ENCODE measurements at regions not wholly inside any gene's neighbourhood (a gene's known extent, or its start where the extent isn't known, plus 50 kb on each side); places are given as distances from the start of the nearest gene placed in this dataset.

GRCh38 chr13:97761796-97762540 lies 191.5 kb upstream of the IPO5 start:
- Histone ChIP-seq H2AFZ (ENCODE audit: low read length) (no peak overlapping the region), H3K4me3 (replicated peaks in 1 of 3; ENCODE audit: insufficient read depth in 1 of 3, low read depth in 2 of 3, low read length in 3 of 3) (no peak overlapping the region), H3K36me3 (replicated peaks in 1 of 2; ENCODE audit: control insufficient read depth in 1 of 2, insufficient read depth in 2 of 2, low read length in 2 of 2) (no peaks in the 10 kb centered on the region), H3K9me3 (ENCODE audit: low read length) (no peaks in the 10 kb centered on the region), H3K27me3 (ENCODE audit: control insufficient read depth in 1 of 2, insufficient read depth in 2 of 2, low read length in 2 of 2) (no peaks in the 10 kb centered on the region), H3K79me2 (ENCODE audit: insufficient read depth, low read length) (no peaks in the 10 kb centered on the region), H3K4me1 (ENCODE audit: insufficient read depth, low read length) (no peaks in the 10 kb centered on the region), H3K9ac (ENCODE audit: insufficient read depth, low read depth, low read length) (no peak overlapping the region), H4K20me1 (ENCODE audit: insufficient read depth, low read length) (no peaks in the 10 kb centered on the region), H3K27ac (ENCODE audit: extremely low read length, insufficient read depth, low read length) (no peak overlapping the region), H3K4me2 (ENCODE audit: low read depth, low read length) (no peak overlapping the region)
- no peak for ATAC-seq
- intact Hi-C loops (cut with micrococcal nuclease; ENCODE audit: unreplicated experiment): no loop called here
- DNase-seq (ENCODE audit: low spot score): no peak
- WGBS (ENCODE audit: low lambda C conversion rate): 2% methylated on average over 3 of the region's 3 CpGs
- in situ Hi-C loops (cut with HindIII; ENCODE audit: extremely low pct_ligation_motif_present, low pct_unique_long_range_greater_than_20kb): no loop called here
- no TSS peak for BruUV-seq (replicated peaks)
- ChIA-PET POLR2A (no interaction called here), CTCF (ENCODE audit: low intra/inter-chr PET ratio, low total read pairs) (no interaction called here)
- FAIRE-seq: no peak
- TF ChIP-seq ZFP36L1 (CRISPR knock-in tag; IDR thresholded peaks at IDR 0.05) (no peak), ZNF772 (CRISPR knock-in tag; IDR thresholded peaks at IDR 0.05) (no peak), CHCHD3 (CRISPR knock-in tag; IDR thresholded peaks at IDR 0.05) (no peak), BRD4 (CRISPR knock-in tag; IDR thresholded peaks at IDR 0.05) (no peak), MXD1 (CRISPR knock-in tag; IDR thresholded peaks at IDR 0.05) (no peak), LCORL (IDR thresholded peaks at IDR 0.05) (no peak), LCORL (CRISPR knock-in tag; IDR thresholded peaks at IDR 0.05) (no peak), REXO4 (CRISPR knock-in tag; IDR thresholded peaks at IDR 0.05; ENCODE audit: borderline replicate concordance) (no peak), PHF5A (CRISPR knock-in tag; IDR thresholded peaks at IDR 0.05; ENCODE audit: low read depth, unreplicated experiment) (no peak), HNRNPLL (IDR thresholded peaks at IDR 0.05; ENCODE audit: low read depth, low read length, poor library complexity, severe bottlenecking) (no peak), ZNF280D (CRISPR knock-in tag; IDR thresholded peaks at IDR 0.05) (no peak), DR1 (CRISPR knock-in tag; IDR thresholded peaks at IDR 0.05) (no peak), BCLAF1 (IDR thresholded peaks at IDR 0.05) (no peak), IKZF4 (CRISPR knock-in tag; IDR thresholded peaks at IDR 0.05; ENCODE audit: borderline replicate concordance, low read depth, not compliant biosample characterization) (no peak), ZNF143 (CRISPR knock-in tag; IDR thresholded peaks at IDR 0.05) (no peak), GMEB1 (CRISPR knock-in tag; IDR thresholded peaks at IDR 0.05; ENCODE audit: borderline replicate concordance) (no peak)
